GM21737 (cell line): ENCODE measurements at regions not wholly inside any gene's neighbourhood (a gene's known extent, or its start where the extent isn't known, plus 50 kb on each side); places are given as distances from the start of the nearest gene placed in this dataset.
"Not testable (repeated sequence)": the region's sequence is repeated elsewhere in the genome, so short reads cannot be mapped to it uniquely, and the experiment has no call there.

ENCODE experiments used
- ATAC-seq: cut with Tn5 transposase; IDR thresholded peaks from one replicate; pipeline ENCODE4 v1.9.1; 2021; ENCODE audit warnings: mild to moderate bottlenecking, moderate library complexity; ENCODE audit not compliant: unreplicated experiment

- no peak for ATAC-seq
Measured at GRCh38 chr4:26039639-26040359, 125.8 kb downstream of the SMIM20 start.

GRCh38 chr4:26044524-26044923 lies 130.5 kb downstream of the SMIM20 start:
- no peak for ATAC-seq

GRCh38 chr4:26044983-26045382 lies 131.0 kb downstream of the SMIM20 start:
- ATAC-seq: no peak

GRCh38 chr4:26047795-26048194 lies 133.8 kb downstream of the SMIM20 start:
- ATAC-seq: no peak

GRCh38 chr4:26048378-26048882 lies 134.4 kb downstream of the SMIM20 start:
- ATAC-seq: no peak

- no peak for ATAC-seq
Measured at GRCh38 chr4:26048950-26049349, 134.9 kb downstream of the SMIM20 start.

- ATAC-seq: no peak
Measured at GRCh38 chr4:26049447-26049846, 135.4 kb downstream of the SMIM20 start.

GRCh38 chr4:26050212-26050643 lies 136.2 kb downstream of the SMIM20 start:
- ATAC-seq: no peak

- ATAC-seq: no peak
Measured at GRCh38 chr4:26050671-26051070, 136.7 kb downstream of the SMIM20 start.

- no peak for ATAC-seq
Measured at GRCh38 chr4:26051240-26051639, 137.2 kb downstream of the SMIM20 start.

- ATAC-seq: no peak
Measured at GRCh38 chr4:26052663-26053541, 138.9 kb downstream of the SMIM20 start.

- ATAC-seq: no peak
Measured at GRCh38 chr4:26053761-26054160, 139.7 kb downstream of the SMIM20 start.

GRCh38 chr4:26055855-26056254 lies 141.8 kb downstream of the SMIM20 start:
- ATAC-seq: no peak

GRCh38 chr4:26056406-26056805 lies 142.4 kb downstream of the SMIM20 start:
- ATAC-seq: no peak

GRCh38 chr4:26057839-26058238 lies 143.8 kb downstream of the SMIM20 start:
- not testable (repeated sequence) for ATAC-seq

GRCh38 chr4:26058537-26058936 lies 144.5 kb downstream of the SMIM20 start:
- no peak for ATAC-seq

GRCh38 chr4:26059391-26060154 lies 145.6 kb downstream of the SMIM20 start:
- ATAC-seq: no peak

- no peak for ATAC-seq
Measured at GRCh38 chr4:26060286-26060685, 146.3 kb downstream of the SMIM20 start.

GRCh38 chr4:26061248-26061986 lies 147.4 kb downstream of the SMIM20 start:
- peak; percentile 61 for ATAC-seq

GRCh38 chr4:26062215-26062614 lies 148.2 kb downstream of the SMIM20 start:
- ATAC-seq: no peak
